ENCODE measurements at regions not wholly inside any gene's neighbourhood (a gene's known extent, or its start where the extent isn't known, plus 50 kb on each side); places are given as distances from the start of the nearest gene placed in this dataset.

- TF ChIP-seq ZNF317 (CRISPR knock-in tag; IDR thresholded peaks at IDR 0.05) (0 out of 2 replicates have a peak, but pooled peaks have one; percentile 33), TARDBP (CRISPR knock-in tag; IDR thresholded peaks at IDR 0.05) (peak; percentile 33; the same call in 1 of the 2 replicates), SALL2 (CRISPR knock-in tag; IDR thresholded peaks at IDR 0.05) (0 out of 2 replicates have a peak, but pooled peaks have one; percentile 14), ELF3 (CRISPR knock-in tag; IDR thresholded peaks at IDR 0.05) (no peak), BRD4 (CRISPR knock-in tag; IDR thresholded peaks at IDR 0.05) (0 out of 2 replicates have a peak, but pooled peaks have one; percentile 49)
- TF ChIP-seq, protein P1, sequence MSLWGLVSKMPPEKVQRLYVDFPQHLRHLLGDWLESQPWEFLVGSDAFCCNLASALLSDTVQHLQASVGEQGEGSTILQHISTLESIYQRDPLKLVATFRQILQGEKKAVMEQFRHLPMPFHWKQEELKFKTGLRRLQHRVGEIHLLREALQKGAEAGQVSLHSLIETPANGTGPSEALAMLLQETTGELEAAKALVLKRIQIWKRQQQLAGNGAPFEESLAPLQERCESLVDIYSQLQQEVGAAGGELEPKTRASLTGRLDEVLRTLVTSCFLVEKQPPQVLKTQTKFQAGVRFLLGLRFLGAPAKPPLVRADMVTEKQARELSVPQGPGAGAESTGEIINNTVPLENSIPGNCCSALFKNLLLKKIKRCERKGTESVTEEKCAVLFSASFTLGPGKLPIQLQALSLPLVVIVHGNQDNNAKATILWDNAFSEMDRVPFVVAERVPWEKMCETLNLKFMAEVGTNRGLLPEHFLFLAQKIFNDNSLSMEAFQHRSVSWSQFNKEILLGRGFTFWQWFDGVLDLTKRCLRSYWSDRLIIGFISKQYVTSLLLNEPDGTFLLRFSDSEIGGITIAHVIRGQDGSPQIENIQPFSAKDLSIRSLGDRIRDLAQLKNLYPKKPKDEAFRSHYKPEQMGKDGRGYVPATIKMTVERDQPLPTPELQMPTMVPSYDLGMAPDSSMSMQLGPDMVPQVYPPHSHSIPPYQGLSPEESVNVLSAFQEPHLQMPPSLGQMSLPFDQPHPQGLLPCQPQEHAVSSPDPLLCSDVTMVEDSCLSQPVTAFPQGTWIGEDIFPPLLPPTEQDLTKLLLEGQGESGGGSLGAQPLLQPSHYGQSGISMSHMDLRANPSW (CRISPR knock-in tag; IDR thresholded peaks at IDR 0.05; ENCODE audit: borderline replicate concordance) = 0 out of 2 replicates have a peak, but pooled peaks have one; percentile 48
- TF ChIP-seq, protein P2, sequence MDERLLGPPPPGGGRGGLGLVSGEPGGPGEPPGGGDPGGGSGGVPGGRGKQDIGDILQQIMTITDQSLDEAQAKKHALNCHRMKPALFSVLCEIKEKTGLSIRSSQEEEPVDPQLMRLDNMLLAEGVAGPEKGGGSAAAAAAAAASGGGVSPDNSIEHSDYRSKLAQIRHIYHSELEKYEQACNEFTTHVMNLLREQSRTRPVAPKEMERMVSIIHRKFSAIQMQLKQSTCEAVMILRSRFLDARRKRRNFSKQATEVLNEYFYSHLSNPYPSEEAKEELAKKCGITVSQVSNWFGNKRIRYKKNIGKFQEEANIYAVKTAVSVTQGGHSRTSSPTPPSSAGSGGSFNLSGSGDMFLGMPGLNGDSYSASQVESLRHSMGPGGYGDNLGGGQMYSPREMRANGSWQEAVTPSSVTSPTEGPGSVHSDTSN (CRISPR knock-in tag; IDR thresholded peaks at IDR 0.05) = 0 out of 2 replicates have a peak, but pooled peaks have one; percentile 4
These were observed 58.4 kb upstream of the EML4 start (continued) for GRCh38 chr2:42110641-42111322.

DNA sequence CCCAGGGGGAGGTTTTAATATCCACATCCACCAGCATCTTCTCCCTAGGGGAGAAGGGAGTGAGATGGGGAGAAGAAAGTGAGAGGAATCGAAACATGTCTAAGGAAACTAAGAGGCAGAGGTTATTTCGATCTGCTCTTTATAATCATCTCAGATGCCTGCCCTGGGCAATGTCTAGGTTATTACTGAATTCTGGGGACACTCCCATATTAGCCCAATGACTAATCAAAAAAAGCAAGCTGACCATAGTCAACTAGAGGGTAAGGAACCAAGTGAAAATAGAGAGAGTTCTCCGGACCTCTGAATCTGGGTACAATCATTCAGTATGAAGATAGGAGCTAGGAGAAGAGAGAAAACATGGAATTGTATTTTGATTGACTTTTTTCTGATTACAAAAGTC, 56.7 kb upstream of the EML4 start:
- ATAC-seq (no peak), DNase-seq (ENCODE audit: low spot score) (no peak), FAIRE-seq (no peak)
- no peak overlapping the region for H3K4me2 ChIP-seq (ENCODE audit: low read depth, low read length)
- BruUV-seq (replicated peaks) = no TSS peak
- POLR2A ChIA-PET = interaction anchor here (1.3 to 7.1 kb wide), 4 partner anchors 15 to 29 kb away, joined by 3 to 59 read pairs (median 5); no protein-coding TSS in a partner anchor
- WGBS (ENCODE audit: low lambda C conversion rate) = 97% methylated on average over 3 of the region's 3 CpGs
- H3K27ac ChIP-seq (ENCODE audit: extremely low read length, insufficient read depth, low read length) = no peak overlapping the region
- no peaks in the 10 kb centered on the region for H3K9me3 ChIP-seq (ENCODE audit: low read length)
- CTCF ChIA-PET (ENCODE audit: low intra/inter-chr PET ratio, low total read pairs) = no interaction called here
- TF ChIP-seq KDM4B (CRISPR knock-in tag; IDR thresholded peaks at IDR 0.05) (no peak), NONO (IDR thresholded peaks at IDR 0.05) (no peak), NONO (CRISPR knock-in tag; conservative IDR thresholded peaks at IDR 0.05) (no peak), FOXK1 (CRISPR knock-in tag; IDR thresholded peaks at IDR 0.05; ENCODE audit: borderline replicate concordance, low read depth) (no peak), KLF15 (CRISPR knock-in tag; IDR thresholded peaks at IDR 0.05; ENCODE audit: borderline replicate concordance) (no peak), NPAS2 (CRISPR knock-in tag; IDR thresholded peaks at IDR 0.05; ENCODE audit: borderline replicate concordance) (no peak), TCF12 (IDR thresholded peaks at IDR 0.05) (no peak), TCF12 (CRISPR knock-in tag; IDR thresholded peaks at IDR 0.05) (no peak), ZNF101 (CRISPR knock-in tag; IDR thresholded peaks at IDR 0.05; ENCODE audit: borderline replicate concordance, low read depth) (no peak)
- TF ChIP-seq, protein P3, sequence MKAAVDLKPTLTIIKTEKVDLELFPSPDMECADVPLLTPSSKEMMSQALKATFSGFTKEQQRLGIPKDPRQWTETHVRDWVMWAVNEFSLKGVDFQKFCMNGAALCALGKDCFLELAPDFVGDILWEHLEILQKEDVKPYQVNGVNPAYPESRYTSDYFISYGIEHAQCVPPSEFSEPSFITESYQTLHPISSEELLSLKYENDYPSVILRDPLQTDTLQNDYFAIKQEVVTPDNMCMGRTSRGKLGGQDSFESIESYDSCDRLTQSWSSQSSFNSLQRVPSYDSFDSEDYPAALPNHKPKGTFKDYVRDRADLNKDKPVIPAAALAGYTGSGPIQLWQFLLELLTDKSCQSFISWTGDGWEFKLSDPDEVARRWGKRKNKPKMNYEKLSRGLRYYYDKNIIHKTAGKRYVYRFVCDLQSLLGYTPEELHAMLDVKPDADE (CRISPR knock-in tag; IDR thresholded peaks at IDR 0.05) = no peak
- in situ Hi-C loops (cut with HindIII; ENCODE audit: extremely low pct_ligation_motif_present, low pct_unique_long_range_greater_than_20kb) (no loop called here), intact Hi-C loops (cut with micrococcal nuclease; ENCODE audit: unreplicated experiment) (no loop called here)
- H4K20me1 ChIP-seq (ENCODE audit: insufficient read depth, low read length) = no peaks in the 10 kb centered on the region
- no peaks in the 10 kb centered on the region for H3K36me3 ChIP-seq (replicated peaks in 1 of 2; ENCODE audit: control insufficient read depth in 1 of 2, insufficient read depth in 2 of 2, low read length in 2 of 2)
- no peak overlapping the region for H3K4me3 ChIP-seq (replicated peaks in 1 of 3; ENCODE audit: insufficient read depth in 1 of 3, low read depth in 2 of 3, low read length in 3 of 3)
- H2AFZ ChIP-seq (ENCODE audit: low read length) = no peak overlapping the region
- H3K9ac ChIP-seq (ENCODE audit: insufficient read depth, low read depth, low read length) = no peak overlapping the region
- no peaks in the 10 kb centered on the region for H3K27me3 ChIP-seq (ENCODE audit: control insufficient read depth in 1 of 2, insufficient read depth in 2 of 2, low read length in 2 of 2)
- peaks cover 15% of the 10 kb centered on the region for H3K79me2 ChIP-seq (ENCODE audit: insufficient read depth, low read length)
- peaks cover 95% of the 10 kb centered on the region for H3K4me1 ChIP-seq (ENCODE audit: insufficient read depth, low read length)

All from HepG2 (cell line).